ENCODE measurements at regions not wholly inside any gene's neighbourhood (a gene's known extent, or its start where the extent isn't known, plus 50 kb on each side); places are given as distances from the start of the nearest gene placed in this dataset.

- TF ChIP-seq SUZ12 (IDR thresholded peaks at IDR 0.05; ENCODE audit: extremely low read depth, insufficient read depth, insufficient read length) (no peak), YY1 (IDR thresholded peaks at IDR 0.05; ENCODE audit: insufficient read depth, insufficient read length) (no peak)
Measured at GRCh38 chr13:44089452-44089851, 209.7 kb downstream of the LACC1 start.
